HCT116 (cell line): ENCODE measurements at regions not wholly inside any gene's neighbourhood (a gene's known extent, or its start where the extent isn't known, plus 50 kb on each side); places are given as distances from the start of the nearest gene placed in this dataset.

Source experiments
- EZH2 ChIP-seq: fragments of 200-600 bp; sonication (generic); IDR thresholded peaks from 2 replicates; pipeline ENCODE4 v1.6.1; 2017; ENCODE audit warnings: antibody characterized with exemption, mixed run types
- EZH2phosphoT487 ChIP-seq: fragments of 200-600 bp; IDR thresholded peaks from 2 replicates; pipeline ENCODE4 v1.6.1; 2018; ENCODE audit warnings: antibody characterized with exemption, borderline replicate concordance
- POLR2A ChIP-seq: IDR thresholded peaks from 2 replicates; pipeline ENCODE4 v1.7.0; 2011; ENCODE audit warnings: borderline replicate concordance; ENCODE audit not compliant: insufficient read depth, insufficient read length; ENCODE audit errors: extremely low read depth
- POLR2AphosphoS5 ChIP-seq: IDR thresholded peaks from 2 replicates; pipeline ENCODE4 v1.6.1; 2011; ENCODE audit warnings: mild to moderate bottlenecking, low read depth, low read length, moderate library complexity
- SP1 ChIP-seq: IDR thresholded peaks from 2 replicates; pipeline ENCODE4 v1.6.1; 2012; ENCODE audit warnings: low read depth
- TCF7L2 ChIP-seq: IDR thresholded peaks from 2 replicates; pipeline ENCODE4 v1.7.0; 2011; ENCODE audit warnings: borderline replicate concordance, inconsistent platforms; ENCODE audit not compliant: insufficient read depth, insufficient read length; ENCODE audit errors: extremely low read depth
- YY1 ChIP-seq: IDR thresholded peaks from 2 replicates; pipeline ENCODE4 v1.6.1; 2011; ENCODE audit warnings: low read length, low read depth, moderate library complexity, mild to moderate bottlenecking; ENCODE audit not compliant: insufficient replicate concordance; ENCODE audit errors: extremely low read depth
- ZFX ChIP-seq: fragments of 450-650 bp; IDR thresholded peaks from 2 replicates; pipeline ENCODE4 v1.6.1; 2017
- ZNF274 ChIP-seq: fragments of 200-500 bp; sonication (Bioruptor generic); IDR thresholded peaks from 2 replicates; pipeline ENCODE4 v1.6.1; 2014; ENCODE audit warnings: mild to moderate bottlenecking, low read depth, low read length, inconsistent platforms
- TF ChIP-seq, protein P1 (sequence below), 3 experiments: fragments of 200-600 bp in 1 of 3; sonication (generic) in 1 of 3; IDR thresholded peaks in 2 of 3; conservative IDR thresholded peaks in 1 of 3; 2 replicates each; pipeline ENCODE4 v1.5.1; 2012 to 2017; ENCODE audit warnings: low read depth in 2 of 3, low read length in 2 of 3, antibody characterized with exemption in 1 of 3, borderline replicate concordance in 1 of 3, control low read depth in 1 of 3, mild to moderate bottlenecking in 1 of 3, mixed read lengths in 1 of 3, mixed run types in 1 of 3, moderate library complexity in 1 of 3; ENCODE audit not compliant: insufficient read depth in 1 of 3
- TF ChIP-seq, protein P2 (sequence below): IDR thresholded peaks from 2 replicates; pipeline ENCODE4 v1.6.1; 2011; ENCODE audit warnings: mild to moderate bottlenecking, low read length, moderate library complexity; ENCODE audit not compliant: insufficient replicate concordance; ENCODE audit errors: extremely low read depth
- TF ChIP-seq, protein P3 (sequence below): IDR thresholded peaks from 2 replicates; pipeline ENCODE4 v1.6.1; 2012; ENCODE audit warnings: low read depth

DNA sequence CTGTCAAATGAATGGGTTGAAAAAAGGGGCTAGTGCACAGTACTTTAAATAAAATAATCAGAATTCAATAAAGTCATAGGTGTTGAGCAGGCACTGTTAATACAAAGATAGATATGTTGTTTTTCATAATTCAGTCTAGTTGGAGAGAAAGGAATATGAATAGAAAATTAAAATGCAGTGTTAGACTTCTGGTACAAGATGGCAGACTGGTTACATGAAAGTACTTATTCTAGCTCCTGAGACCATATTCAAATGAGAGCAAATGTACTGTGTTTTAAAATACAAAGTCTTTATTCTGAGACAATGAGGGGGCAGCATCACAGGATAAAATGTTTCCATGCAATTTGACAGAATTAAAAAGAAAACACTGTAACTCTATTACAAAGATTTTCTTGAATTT, 542.1 kb downstream of the COL11A1 start:
- TF ChIP-seq ZFX, result no peak
- TF ChIP-seq, protein P1, sequence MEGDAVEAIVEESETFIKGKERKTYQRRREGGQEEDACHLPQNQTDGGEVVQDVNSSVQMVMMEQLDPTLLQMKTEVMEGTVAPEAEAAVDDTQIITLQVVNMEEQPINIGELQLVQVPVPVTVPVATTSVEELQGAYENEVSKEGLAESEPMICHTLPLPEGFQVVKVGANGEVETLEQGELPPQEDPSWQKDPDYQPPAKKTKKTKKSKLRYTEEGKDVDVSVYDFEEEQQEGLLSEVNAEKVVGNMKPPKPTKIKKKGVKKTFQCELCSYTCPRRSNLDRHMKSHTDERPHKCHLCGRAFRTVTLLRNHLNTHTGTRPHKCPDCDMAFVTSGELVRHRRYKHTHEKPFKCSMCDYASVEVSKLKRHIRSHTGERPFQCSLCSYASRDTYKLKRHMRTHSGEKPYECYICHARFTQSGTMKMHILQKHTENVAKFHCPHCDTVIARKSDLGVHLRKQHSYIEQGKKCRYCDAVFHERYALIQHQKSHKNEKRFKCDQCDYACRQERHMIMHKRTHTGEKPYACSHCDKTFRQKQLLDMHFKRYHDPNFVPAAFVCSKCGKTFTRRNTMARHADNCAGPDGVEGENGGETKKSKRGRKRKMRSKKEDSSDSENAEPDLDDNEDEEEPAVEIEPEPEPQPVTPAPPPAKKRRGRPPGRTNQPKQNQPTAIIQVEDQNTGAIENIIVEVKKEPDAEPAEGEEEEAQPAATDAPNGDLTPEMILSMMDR (IDR thresholded peaks at IDR 0.05 in 2 of 3, conservative IDR thresholded peaks at IDR 0.05 in 1 of 3; ENCODE audit: borderline replicate concordance in 1 of 3, insufficient read depth in 1 of 3, low read depth in 2 of 3, low read length in 2 of 3), result no peak
- no peak for TF ChIP-seq POLR2A
- no peak for TF ChIP-seq POLR2AphosphoS5
- no peak for TF ChIP-seq EZH2
- TF ChIP-seq EZH2phosphoT487, result no peak
- no peak for TF ChIP-seq ZNF274
- TF ChIP-seq, protein P2, sequence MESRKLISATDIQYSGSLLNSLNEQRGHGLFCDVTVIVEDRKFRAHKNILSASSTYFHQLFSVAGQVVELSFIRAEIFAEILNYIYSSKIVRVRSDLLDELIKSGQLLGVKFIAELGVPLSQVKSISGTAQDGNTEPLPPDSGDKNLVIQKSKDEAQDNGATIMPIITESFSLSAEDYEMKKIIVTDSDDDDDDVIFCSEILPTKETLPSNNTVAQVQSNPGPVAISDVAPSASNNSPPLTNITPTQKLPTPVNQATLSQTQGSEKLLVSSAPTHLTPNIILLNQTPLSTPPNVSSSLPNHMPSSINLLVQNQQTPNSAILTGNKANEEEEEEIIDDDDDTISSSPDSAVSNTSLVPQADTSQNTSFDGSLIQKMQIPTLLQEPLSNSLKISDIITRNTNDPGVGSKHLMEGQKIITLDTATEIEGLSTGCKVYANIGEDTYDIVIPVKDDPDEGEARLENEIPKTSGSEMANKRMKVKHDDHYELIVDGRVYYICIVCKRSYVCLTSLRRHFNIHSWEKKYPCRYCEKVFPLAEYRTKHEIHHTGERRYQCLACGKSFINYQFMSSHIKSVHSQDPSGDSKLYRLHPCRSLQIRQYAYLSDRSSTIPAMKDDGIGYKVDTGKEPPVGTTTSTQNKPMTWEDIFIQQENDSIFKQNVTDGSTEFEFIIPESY, result no peak
- TF ChIP-seq, protein P3, sequence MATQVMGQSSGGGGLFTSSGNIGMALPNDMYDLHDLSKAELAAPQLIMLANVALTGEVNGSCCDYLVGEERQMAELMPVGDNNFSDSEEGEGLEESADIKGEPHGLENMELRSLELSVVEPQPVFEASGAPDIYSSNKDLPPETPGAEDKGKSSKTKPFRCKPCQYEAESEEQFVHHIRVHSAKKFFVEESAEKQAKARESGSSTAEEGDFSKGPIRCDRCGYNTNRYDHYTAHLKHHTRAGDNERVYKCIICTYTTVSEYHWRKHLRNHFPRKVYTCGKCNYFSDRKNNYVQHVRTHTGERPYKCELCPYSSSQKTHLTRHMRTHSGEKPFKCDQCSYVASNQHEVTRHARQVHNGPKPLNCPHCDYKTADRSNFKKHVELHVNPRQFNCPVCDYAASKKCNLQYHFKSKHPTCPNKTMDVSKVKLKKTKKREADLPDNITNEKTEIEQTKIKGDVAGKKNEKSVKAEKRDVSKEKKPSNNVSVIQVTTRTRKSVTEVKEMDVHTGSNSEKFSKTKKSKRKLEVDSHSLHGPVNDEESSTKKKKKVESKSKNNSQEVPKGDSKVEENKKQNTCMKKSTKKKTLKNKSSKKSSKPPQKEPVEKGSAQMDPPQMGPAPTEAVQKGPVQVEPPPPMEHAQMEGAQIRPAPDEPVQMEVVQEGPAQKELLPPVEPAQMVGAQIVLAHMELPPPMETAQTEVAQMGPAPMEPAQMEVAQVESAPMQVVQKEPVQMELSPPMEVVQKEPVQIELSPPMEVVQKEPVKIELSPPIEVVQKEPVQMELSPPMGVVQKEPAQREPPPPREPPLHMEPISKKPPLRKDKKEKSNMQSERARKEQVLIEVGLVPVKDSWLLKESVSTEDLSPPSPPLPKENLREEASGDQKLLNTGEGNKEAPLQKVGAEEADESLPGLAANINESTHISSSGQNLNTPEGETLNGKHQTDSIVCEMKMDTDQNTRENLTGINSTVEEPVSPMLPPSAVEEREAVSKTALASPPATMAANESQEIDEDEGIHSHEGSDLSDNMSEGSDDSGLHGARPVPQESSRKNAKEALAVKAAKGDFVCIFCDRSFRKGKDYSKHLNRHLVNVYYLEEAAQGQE, result no peak
- no peak for TF ChIP-seq SP1
- no peak for TF ChIP-seq TCF7L2
- TF ChIP-seq YY1, result no peak
